ENCODE measurements at regions not wholly inside any gene's neighbourhood (a gene's known extent, or its start where the extent isn't known, plus 50 kb on each side); places are given as distances from the start of the nearest gene placed in this dataset.

- DNase-seq = no peak
- Mint-ChIP-seq H3K27ac (no peak overlapping the region), H3K9me3 (peaks cover 0 to 21% of the 10 kb centered on the region in 2 donors), H3K4me1 (no peaks in the 10 kb centered on the region), H3K4me3 (no peak overlapping the region), H3K27me3 (no peaks in the 10 kb centered on the region)
- ATAC-seq = no peak
Measured at GRCh38 chr16:8239443-8239842, 350.9 kb downstream of the TMEM114 start.

GRCh38 chr16:8237452-8237851, 352.9 kb downstream of the TMEM114 start:
- ATAC-seq (no peak), DNase-seq (no peak)
- Mint-ChIP-seq H3K27me3 (no peaks in the 10 kb centered on the region), H3K9me3 (peaks cover 0 to 21% of the 10 kb centered on the region in 2 donors), H3K4me1 (no peaks in the 10 kb centered on the region), H3K27ac (no peak overlapping the region), H3K4me3 (no peak overlapping the region)

- peaks cover 0 to 21% of the 10 kb centered on the region in 2 donors for H3K9me3 Mint-ChIP-seq
- DNase-seq = no peak
- H3K27ac Mint-ChIP-seq = no peak overlapping the region
- no peaks in the 10 kb centered on the region for H3K4me1 Mint-ChIP-seq
- H3K4me3 Mint-ChIP-seq = no peak overlapping the region
- no peaks in the 10 kb centered on the region for H3K27me3 Mint-ChIP-seq
- no peak for ATAC-seq
Measured at GRCh38 chr16:8236816-8237215, 353.5 kb downstream of the TMEM114 start.

- Mint-ChIP-seq H3K4me3 (no peak overlapping the region), H3K27ac (no peak overlapping the region), H3K4me1 (no peaks in the 10 kb centered on the region), H3K9me3 (peaks cover 4 to 11% of the 10 kb centered on the region in 2 donors), H3K27me3 (no peaks in the 10 kb centered on the region)
- no peak for ATAC-seq
- no peak for DNase-seq
Measured at GRCh38 chr16:8230497-8230896, 359.8 kb downstream of the TMEM114 start.

- Mint-ChIP-seq H3K4me1 (no peaks in the 10 kb centered on the region), H3K9me3 (peaks cover 4 to 13% of the 10 kb centered on the region in 2 donors), H3K27ac (no peak overlapping the region), H3K27me3 (no peaks in the 10 kb centered on the region), H3K4me3 (no peak overlapping the region)
- DNase-seq (no peak), ATAC-seq (no peak)
Measured at GRCh38 chr16:8229011-8229520, 361.2 kb downstream of the TMEM114 start.

- Mint-ChIP-seq H3K9me3 (peaks cover 22 to 29% of the 10 kb centered on the region in 2 donors), H3K27ac (no peak overlapping the region), H3K4me3 (no peak overlapping the region), H3K27me3 (no peaks in the 10 kb centered on the region), H3K4me1 (no peaks in the 10 kb centered on the region)
- DNase-seq = no peak
- no peak for ATAC-seq
Measured at GRCh38 chr16:8217201-8217600, 373.1 kb downstream of the TMEM114 start.

GRCh38 chr16:8204769-8205168, 385.5 kb downstream of the TMEM114 start:
- DNase-seq (no peak), ATAC-seq (no peak)
- H3K4me1 Mint-ChIP-seq = no peaks in the 10 kb centered on the region
- H3K27me3 Mint-ChIP-seq = no peaks in the 10 kb centered on the region
- H3K4me3 Mint-ChIP-seq = no peak overlapping the region
- no peak overlapping the region for H3K27ac Mint-ChIP-seq
- H3K9me3 Mint-ChIP-seq = peaks cover 7 to 12% of the 10 kb centered on the region in 2 donors

GRCh38 chr16:8204096-8204495, 386.2 kb downstream of the TMEM114 start:
- H3K27ac Mint-ChIP-seq = no peak overlapping the region
- no peak overlapping the region for H3K4me3 Mint-ChIP-seq
- H3K4me1 Mint-ChIP-seq = no peaks in the 10 kb centered on the region
- H3K27me3 Mint-ChIP-seq = no peaks in the 10 kb centered on the region
- DNase-seq = no peak
- H3K9me3 Mint-ChIP-seq = peaks cover 7 to 12% of the 10 kb centered on the region in 2 donors
- no peak for ATAC-seq

GRCh38 chr16:8203101-8203500, 387.2 kb downstream of the TMEM114 start:
- Mint-ChIP-seq H3K27ac (no peak overlapping the region), H3K4me3 (no peak overlapping the region), H3K4me1 (no peaks in the 10 kb centered on the region), H3K9me3 (peaks cover 7 to 12% of the 10 kb centered on the region in 2 donors), H3K27me3 (no peaks in the 10 kb centered on the region)
- ATAC-seq = no peak
- DNase-seq = no peak

GRCh38 chr16:8200839-8201238, 389.5 kb downstream of the TMEM114 start:
- no peaks in the 10 kb centered on the region for H3K4me1 Mint-ChIP-seq
- H3K27me3 Mint-ChIP-seq = no peaks in the 10 kb centered on the region
- DNase-seq = no peak
- H3K27ac Mint-ChIP-seq = no peak overlapping the region
- no peak overlapping the region for H3K4me3 Mint-ChIP-seq
- peaks cover 7 to 12% of the 10 kb centered on the region in 2 donors for H3K9me3 Mint-ChIP-seq
- ATAC-seq = no peak

- ATAC-seq (no peak), DNase-seq (no peak)
- Mint-ChIP-seq H3K4me3 (no peak overlapping the region), H3K27ac (no peak overlapping the region), H3K27me3 (no peaks in the 10 kb centered on the region), H3K9me3 (peaks cover 7 to 12% of the 10 kb centered on the region in 2 donors), H3K4me1 (no peaks in the 10 kb centered on the region)
Measured at GRCh38 chr16:8199390-8199789, 390.9 kb downstream of the TMEM114 start.

GRCh38 chr16:8194794-8195193, 395.5 kb downstream of the TMEM114 start:
- DNase-seq (no peak), ATAC-seq (no peak)
- Mint-ChIP-seq H3K9me3 (peaks cover 5 to 7% of the 10 kb centered on the region in 2 donors), H3K4me1 (no peaks in the 10 kb centered on the region), H3K27me3 (no peaks in the 10 kb centered on the region), H3K4me3 (no peak overlapping the region), H3K27ac (no peak overlapping the region)

GRCh38 chr16:8188841-8189240, 401.5 kb downstream of the TMEM114 start:
- DNase-seq (no peak), ATAC-seq (no peak)
- Mint-ChIP-seq H3K4me1 (no peaks in the 10 kb centered on the region), H3K27me3 (no peaks in the 10 kb centered on the region), H3K4me3 (no peak overlapping the region), H3K27ac (no peak overlapping the region), H3K9me3 (peaks cover 8 to 13% of the 10 kb centered on the region in 2 donors)

- ATAC-seq = no peak
- DNase-seq = no peak
- no peaks in the 10 kb centered on the region for H3K4me1 Mint-ChIP-seq
- H3K27ac Mint-ChIP-seq = no peak overlapping the region
- no peak overlapping the region for H3K4me3 Mint-ChIP-seq
- H3K9me3 Mint-ChIP-seq = peaks cover 13 to 14% of the 10 kb centered on the region in 2 donors
- H3K27me3 Mint-ChIP-seq = no peaks in the 10 kb centered on the region
Measured at GRCh38 chr16:8187782-8188372, 402.4 kb downstream of the TMEM114 start.

GRCh38 chr16:8184854-8185253, 405.5 kb downstream of the TMEM114 start:
- no peak for DNase-seq
- H3K27ac Mint-ChIP-seq = no peak overlapping the region

GRCh38 chr16:8183176-8184099, 406.9 kb downstream of the TMEM114 start:
- Mint-ChIP-seq H3K9me3 (peaks cover 7 to 9% of the 10 kb centered on the region in 2 donors), H3K4me1 (no peaks in the 10 kb centered on the region), H3K27ac (no peak overlapping the region), H3K4me3 (no peak overlapping the region), H3K27me3 (no peaks in the 10 kb centered on the region)
- DNase-seq (no peak), ATAC-seq (no peak)

More at GRCh38 chr16:8184854-8185253, 405.5 kb downstream of the TMEM114 start:
- Mint-ChIP-seq H3K9me3 (peaks cover 7 to 9% of the 10 kb centered on the region in 2 donors), H3K4me3 (no peak overlapping the region), H3K27me3 (no peaks in the 10 kb centered on the region), H3K4me1 (no peaks in the 10 kb centered on the region)
- no peak for ATAC-seq

Measured in stimulated activated naive CD8-positive, alpha-beta T cell treated with anti-CD3 and anti-CD28 coated beads, Interleukin-15, amount 100 ng/mL, for 72 hours (primary cell).